ENCODE measurements at regions not wholly inside any gene's neighbourhood (a gene's known extent, or its start where the extent isn't known, plus 50 kb on each side); places are given as distances from the start of the nearest gene placed in this dataset.

- ChIA-PET CTCF (ENCODE audit: partially characterized antibody) (no interaction called here), POLR2A (ENCODE audit: partially characterized antibody) (no interaction called here)
- no peaks in the 10 kb centered on the region for H3K9me3 ChIP-seq (ENCODE audit: control insufficient read depth in 1 of 2, low read length in 2 of 2)
- Mint-ChIP-seq H3K4me1 (peaks cover 0 to 11% (median 4%) of the 10 kb centered on the region in 4 donors), H3K36me3 (no peaks in the 10 kb centered on the region), H3K27me3 (peaks cover 2 to 5% of the 10 kb centered on the region in 2 donors), H3K9me3 (peaks cover 0 to 3% (median 0%) of the 10 kb centered on the region in 8 donors), H3K27ac (no peak overlapping the region), H3K4me3 (no peak overlapping the region)
- no peaks in the 10 kb centered on the region for H3K4me1 ChIP-seq (ENCODE audit: insufficient read depth, low read length)
- H3K27me3 ChIP-seq (ENCODE audit: insufficient read depth, low read length) = no peaks in the 10 kb centered on the region
- intact Hi-C loops (cut with micrococcal nuclease) = no loop called here
- no peak overlapping the region for H3K27ac ChIP-seq (ENCODE audit: low read depth, low read length)
- H3K4me3 ChIP-seq (ENCODE audit: low read length in 2 of 2) = no peak overlapping the region
- H3K36me3 ChIP-seq (ENCODE audit: insufficient read depth, low read length) = no peaks in the 10 kb centered on the region
- DNase-seq = no peak
Observed at GRCh38 chr2:134770702-134771101, 51.9 kb upstream of the TMEM163 start.

DNA sequence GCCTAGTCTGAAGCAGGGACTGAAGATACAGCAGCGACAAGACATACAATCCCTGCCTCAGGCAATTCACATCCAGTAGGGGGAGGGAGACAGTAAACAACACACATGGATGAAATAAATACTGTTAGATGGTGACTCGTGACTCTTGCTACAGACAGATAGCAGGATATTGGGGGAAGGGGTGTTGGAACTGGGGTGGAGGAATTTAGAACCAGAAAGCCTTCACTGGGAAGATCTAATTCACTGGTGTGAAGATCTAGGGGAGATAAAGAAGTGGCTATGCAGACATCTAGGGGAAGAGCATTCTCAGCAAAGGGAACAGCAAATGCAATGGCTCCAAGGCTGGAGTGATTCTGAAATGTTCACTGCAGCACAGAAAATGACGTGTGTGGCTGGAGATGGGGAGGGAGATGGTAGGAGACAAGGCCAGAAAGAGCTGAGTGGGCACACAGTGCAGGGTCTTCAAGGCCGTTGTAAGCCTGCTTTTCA is 52.6 kb upstream of the TMEM163 start:
- Mint-ChIP-seq H3K4me1 (peaks cover 0 to 11% (median 4%) of the 10 kb centered on the region in 4 donors), H3K27me3 (peaks cover 0 to 2% of the 10 kb centered on the region in 2 donors), H3K27ac (no peak overlapping the region), H3K9me3 (peaks cover 0 to 3% (median 0%) of the 10 kb centered on the region in 8 donors), H3K4me3 (no peak overlapping the region), H3K36me3 (no peaks in the 10 kb centered on the region)
- DNase-seq = no peak
- H3K4me3 ChIP-seq (ENCODE audit: low read length in 2 of 2) = no peak overlapping the region
- no peaks in the 10 kb centered on the region for H3K9me3 ChIP-seq (ENCODE audit: control insufficient read depth in 1 of 2, low read length in 2 of 2)
- H3K36me3 ChIP-seq (ENCODE audit: insufficient read depth, low read length) = no peaks in the 10 kb centered on the region
- H3K4me1 ChIP-seq (ENCODE audit: insufficient read depth, low read length) = no peaks in the 10 kb centered on the region
- CTCF ChIA-PET (ENCODE audit: partially characterized antibody) = no interaction called here
- no peaks in the 10 kb centered on the region for H3K27me3 ChIP-seq (ENCODE audit: insufficient read depth, low read length)
- POLR2A ChIA-PET (ENCODE audit: partially characterized antibody) = no interaction called here
- intact Hi-C loops (cut with micrococcal nuclease) = no loop called here
- no peak overlapping the region for H3K27ac ChIP-seq (ENCODE audit: low read depth, low read length)

- no peak for DNase-seq
- Mint-ChIP-seq H3K27ac (no peak overlapping the region), H3K4me1 (peaks cover 0 to 11% (median 4%) of the 10 kb centered on the region in 4 donors), H3K27me3 (peaks cover 0 to 1% of the 10 kb centered on the region in 2 donors), H3K36me3 (no peaks in the 10 kb centered on the region), H3K4me3 (no peak overlapping the region), H3K9me3 (peaks cover 0 to 3% (median 0%) of the 10 kb centered on the region in 8 donors)
- ChIA-PET CTCF (ENCODE audit: partially characterized antibody) (no interaction called here), POLR2A (ENCODE audit: partially characterized antibody) (no interaction called here)
- Histone ChIP-seq H3K4me3 (ENCODE audit: low read length in 2 of 2) (no peak overlapping the region), H3K27ac (ENCODE audit: low read depth, low read length) (no peak overlapping the region), H3K4me1 (ENCODE audit: insufficient read depth, low read length) (no peaks in the 10 kb centered on the region), H3K9me3 (ENCODE audit: control insufficient read depth in 1 of 2, low read length in 2 of 2) (no peaks in the 10 kb centered on the region), H3K27me3 (ENCODE audit: insufficient read depth, low read length) (no peaks in the 10 kb centered on the region), H3K36me3 (ENCODE audit: insufficient read depth, low read length) (no peaks in the 10 kb centered on the region)
- intact Hi-C loops (cut with micrococcal nuclease) = no loop called here
Observed at GRCh38 chr2:134772493-134773169, 53.8 kb upstream of the TMEM163 start.

- Mint-ChIP-seq H3K4me1 (peaks cover 0 to 11% (median 4%) of the 10 kb centered on the region in 4 donors), H3K9me3 (peaks cover 0 to 5% (median 0%) of the 10 kb centered on the region in 8 donors), H3K27me3 (peaks cover 0 to 1% of the 10 kb centered on the region in 2 donors), H3K27ac (no peak overlapping the region), H3K36me3 (no peaks in the 10 kb centered on the region), H3K4me3 (no peak overlapping the region)
- ChIA-PET CTCF (ENCODE audit: partially characterized antibody) (no interaction called here), POLR2A (ENCODE audit: partially characterized antibody) (no interaction called here)
- H3K36me3 ChIP-seq (ENCODE audit: insufficient read depth, low read length) = no peaks in the 10 kb centered on the region
- DNase-seq = no peak
- H3K27me3 ChIP-seq (ENCODE audit: insufficient read depth, low read length) = no peaks in the 10 kb centered on the region
- intact Hi-C loops (cut with micrococcal nuclease) = no loop called here
- H3K4me1 ChIP-seq (ENCODE audit: insufficient read depth, low read length) = no peaks in the 10 kb centered on the region
- H3K27ac ChIP-seq (ENCODE audit: low read depth, low read length) = no peak overlapping the region
- H3K4me3 ChIP-seq (ENCODE audit: low read length in 2 of 2) = no peak overlapping the region
- no peaks in the 10 kb centered on the region for H3K9me3 ChIP-seq (ENCODE audit: control insufficient read depth in 1 of 2, low read length in 2 of 2)
Observed at GRCh38 chr2:134773335-134773734, 54.5 kb upstream of the TMEM163 start.

GRCh38 chr2:134773759-134774742 is 55.3 kb upstream of the TMEM163 start:
- no peaks in the 10 kb centered on the region for H3K36me3 Mint-ChIP-seq
- H3K4me1 Mint-ChIP-seq = peaks cover 0 to 11% (median 4%) of the 10 kb centered on the region in 4 donors
- H3K4me3 Mint-ChIP-seq = no peak overlapping the region
- no peak overlapping the region for H3K4me3 ChIP-seq (ENCODE audit: low read length in 2 of 2)
- no peaks in the 10 kb centered on the region for H3K27me3 ChIP-seq (ENCODE audit: insufficient read depth, low read length)
- no peak for DNase-seq
- H3K27ac ChIP-seq (ENCODE audit: low read depth, low read length) = no peak overlapping the region
- intact Hi-C loops (cut with micrococcal nuclease) = no loop called here
- CTCF ChIA-PET (ENCODE audit: partially characterized antibody) = no interaction called here
- H3K27ac Mint-ChIP-seq = no peak overlapping the region
- H3K9me3 ChIP-seq (ENCODE audit: control insufficient read depth in 1 of 2, low read length in 2 of 2) = no peaks in the 10 kb centered on the region
- POLR2A ChIA-PET (ENCODE audit: partially characterized antibody) = no interaction called here
- peaks cover 0 to 2% (median 0%) of the 10 kb centered on the region in 8 donors for H3K9me3 Mint-ChIP-seq
- no peaks in the 10 kb centered on the region for H3K4me1 ChIP-seq (ENCODE audit: insufficient read depth, low read length)
- no peaks in the 10 kb centered on the region for H3K36me3 ChIP-seq (ENCODE audit: insufficient read depth, low read length)
- peaks cover 0 to 1% of the 10 kb centered on the region in 2 donors for H3K27me3 Mint-ChIP-seq

- DNase-seq = no peak
- POLR2A ChIA-PET (ENCODE audit: partially characterized antibody) = no interaction called here
- Mint-ChIP-seq H3K4me3 (no peak overlapping the region), H3K4me1 (peaks cover 0 to 11% (median 4%) of the 10 kb centered on the region in 4 donors), H3K27ac (no peak overlapping the region), H3K27me3 (peaks cover 0 to 1% of the 10 kb centered on the region in 2 donors), H3K9me3 (peaks cover 0 to 2% (median 0%) of the 10 kb centered on the region in 8 donors), H3K36me3 (no peaks in the 10 kb centered on the region)
- H3K4me1 ChIP-seq (ENCODE audit: insufficient read depth, low read length) = no peaks in the 10 kb centered on the region
- intact Hi-C loops (cut with micrococcal nuclease) = no loop called here
- H3K4me3 ChIP-seq (ENCODE audit: low read length in 2 of 2) = no peak overlapping the region
- H3K9me3 ChIP-seq (ENCODE audit: control insufficient read depth in 1 of 2, low read length in 2 of 2) = no peaks in the 10 kb centered on the region
- H3K27me3 ChIP-seq (ENCODE audit: insufficient read depth, low read length) = no peaks in the 10 kb centered on the region
- no peak overlapping the region for H3K27ac ChIP-seq (ENCODE audit: low read depth, low read length)
- CTCF ChIA-PET (ENCODE audit: partially characterized antibody) = no interaction called here
- H3K36me3 ChIP-seq (ENCODE audit: insufficient read depth, low read length) = no peaks in the 10 kb centered on the region
Observed at GRCh38 chr2:134774786-134775641, 56.2 kb upstream of the TMEM163 start.
